Putamen (tissue), 1 donor: ENCODE measurements at regions not wholly inside any gene's neighbourhood (a gene's known extent, or its start where the extent isn't known, plus 50 kb on each side); places are given as distances from the start of the nearest gene placed in this dataset.

Experiments
- DNase-seq: peaks from one replicate; pipeline ENCODE4 v3.0.0-alpha.2; 2016; ENCODE audit warnings: low spot score

DNA sequence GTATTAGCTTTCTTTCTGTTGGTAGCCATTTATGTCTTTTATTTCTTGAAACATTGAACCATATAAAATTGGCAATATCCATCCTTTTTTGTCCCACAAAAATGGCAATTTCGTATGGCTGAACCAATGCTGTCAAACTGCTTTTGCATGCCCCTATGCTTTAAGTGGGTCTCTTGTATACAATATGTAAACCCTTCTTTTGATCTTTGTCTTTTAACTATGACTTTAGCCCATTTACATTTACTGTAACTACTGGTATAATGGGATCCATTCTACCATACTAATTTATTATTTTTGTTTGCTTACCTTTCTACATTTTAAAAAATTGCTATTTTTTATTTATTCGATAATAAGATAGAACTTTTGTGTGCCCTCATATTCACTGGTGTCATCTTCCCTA, 93.4 kb downstream of the TENT4A start:
- DNase-seq, result no peak

DNA sequence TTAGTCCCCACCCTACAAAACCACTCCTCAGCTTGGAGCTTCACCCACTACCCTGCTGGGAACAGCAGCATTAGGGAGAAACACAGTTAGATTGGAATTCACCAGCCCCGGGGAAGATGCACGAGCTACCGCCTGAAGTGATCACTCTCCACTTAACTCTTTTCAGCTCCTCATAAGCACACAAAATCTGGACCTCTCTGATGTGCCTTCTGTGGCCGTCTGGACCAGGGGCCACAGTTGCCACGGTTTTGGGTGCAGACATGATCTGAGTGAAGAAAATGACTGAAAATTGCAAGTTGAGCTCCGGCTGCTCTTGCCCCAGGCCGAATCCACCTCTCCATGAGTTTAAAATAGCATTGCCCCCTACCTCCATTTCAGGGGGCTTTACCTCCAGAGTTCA, 95.2 kb downstream of the TENT4A start:
- DNase-seq, result no peak

DNA sequence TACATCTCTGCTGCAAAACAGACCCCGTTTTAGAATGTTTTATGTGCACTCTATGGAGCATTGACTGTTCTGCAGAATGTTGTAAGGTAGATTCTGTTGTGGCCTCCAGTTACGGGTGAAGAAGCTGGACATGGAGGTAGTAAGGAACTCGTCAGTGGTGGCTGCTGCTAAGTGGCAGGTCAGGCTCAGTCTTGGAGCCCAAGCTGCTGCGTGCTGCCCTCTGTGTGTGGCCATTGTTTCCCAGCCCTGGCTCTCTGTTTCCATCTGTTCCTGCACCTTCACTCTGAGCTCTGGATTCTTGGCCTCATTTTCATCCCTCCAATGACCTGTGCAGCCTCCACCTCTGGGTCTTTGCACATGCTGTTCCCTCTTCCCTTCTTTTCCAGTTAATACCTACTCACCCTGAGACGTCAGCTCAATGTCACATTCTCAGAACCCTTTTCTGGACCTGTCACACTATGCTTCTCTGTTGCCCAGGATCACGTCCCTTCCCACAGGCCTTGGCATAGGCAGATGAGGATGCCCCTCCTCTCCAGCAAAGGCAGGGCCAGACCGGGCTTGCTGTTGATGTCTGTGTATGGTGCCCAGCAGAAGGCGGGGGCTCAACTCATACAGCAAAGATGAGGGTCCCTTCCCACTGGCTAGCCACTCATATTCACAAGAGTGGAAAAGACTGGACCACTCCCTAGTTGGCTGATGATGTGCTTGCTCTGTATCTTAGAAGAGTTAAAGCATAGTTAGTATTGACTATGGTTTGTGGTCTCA, 97.6 kb downstream of the TENT4A start:
- no peak for DNase-seq

DNA sequence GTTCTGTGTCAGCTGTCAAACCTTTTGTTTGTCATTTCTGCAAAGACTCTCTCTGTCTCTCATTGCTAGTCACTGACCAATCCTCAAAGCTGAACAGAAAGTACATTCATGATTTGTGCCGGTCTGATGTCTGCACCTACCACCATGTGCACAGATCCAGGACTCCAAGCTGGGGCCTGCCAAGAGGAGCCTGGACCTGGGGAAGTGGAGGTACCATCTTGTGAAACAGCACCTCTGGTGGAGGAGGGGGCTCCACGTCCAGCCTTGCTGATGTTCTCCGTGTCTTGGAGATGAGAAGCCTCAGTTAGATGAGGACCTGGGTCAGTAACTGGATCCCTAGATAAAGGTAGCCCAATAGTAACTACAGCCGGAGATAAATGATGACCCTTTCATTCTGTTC, 98.9 kb downstream of the TENT4A start:
- DNase-seq, result no peak

DNA sequence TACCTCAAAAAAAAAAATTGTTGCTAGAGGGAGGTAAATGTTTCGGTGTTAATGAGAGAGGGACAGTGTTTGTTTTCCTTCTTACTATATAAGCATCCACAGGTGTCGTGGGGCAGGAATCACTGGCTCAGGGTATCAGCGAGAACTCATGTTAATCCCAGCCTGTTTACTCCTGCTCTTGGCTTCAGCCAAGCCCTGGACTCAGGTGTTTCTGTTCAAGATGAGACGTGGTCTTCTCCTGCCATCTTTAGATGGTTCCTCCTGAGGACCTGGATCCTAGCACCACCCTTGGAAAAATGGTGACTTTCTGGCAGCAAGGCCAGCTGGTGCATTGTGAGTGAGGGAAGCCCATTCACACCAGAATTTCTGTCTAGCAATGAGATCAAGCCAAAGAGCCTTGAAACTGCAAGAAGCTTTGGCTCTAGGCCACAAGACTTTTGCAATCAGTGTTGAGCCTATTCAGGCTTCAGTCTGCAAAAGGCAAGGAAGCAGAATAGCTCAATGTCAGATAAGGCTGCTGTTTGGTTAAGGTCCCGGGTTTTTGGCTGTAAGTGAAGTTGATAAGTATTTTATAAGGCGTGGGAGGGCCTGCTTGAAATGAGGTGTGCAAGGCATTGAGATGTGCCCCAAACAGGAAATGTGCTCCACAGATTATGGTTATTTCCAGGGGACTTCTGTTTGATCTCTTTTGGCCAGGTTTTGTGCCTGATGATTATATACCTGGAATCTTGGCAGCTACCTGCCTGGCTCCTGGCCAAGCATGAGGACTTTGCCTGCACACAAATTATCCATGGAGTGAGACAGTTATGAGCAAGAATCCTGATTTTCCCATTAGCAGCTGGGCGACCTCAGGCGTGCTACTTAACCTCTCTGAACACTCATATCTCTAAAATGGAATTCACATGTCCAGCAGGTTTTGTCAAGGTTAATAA, 99.8 kb downstream of the TENT4A start:
- DNase-seq, result no peak

DNA sequence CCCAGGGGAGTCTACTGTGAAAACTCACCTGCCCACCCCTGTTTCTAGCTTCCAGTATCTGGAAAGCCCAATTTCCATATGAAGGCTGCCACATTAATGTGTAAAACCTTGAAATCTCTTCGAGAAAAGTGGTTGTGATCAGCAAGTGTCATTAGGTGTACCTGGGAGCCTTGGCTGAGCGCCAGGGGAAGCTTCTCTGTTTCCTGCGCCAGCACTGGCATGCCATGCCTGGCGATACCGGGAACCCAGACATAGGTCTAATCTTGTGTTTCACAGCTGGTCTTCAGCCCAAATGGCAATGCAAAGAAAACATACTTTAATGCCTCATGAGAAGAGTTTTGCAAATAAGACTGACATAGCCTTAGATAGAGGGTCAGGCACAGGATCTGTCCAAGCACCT, 101.6 kb downstream of the TENT4A start:
- DNase-seq, result no peak

DNA sequence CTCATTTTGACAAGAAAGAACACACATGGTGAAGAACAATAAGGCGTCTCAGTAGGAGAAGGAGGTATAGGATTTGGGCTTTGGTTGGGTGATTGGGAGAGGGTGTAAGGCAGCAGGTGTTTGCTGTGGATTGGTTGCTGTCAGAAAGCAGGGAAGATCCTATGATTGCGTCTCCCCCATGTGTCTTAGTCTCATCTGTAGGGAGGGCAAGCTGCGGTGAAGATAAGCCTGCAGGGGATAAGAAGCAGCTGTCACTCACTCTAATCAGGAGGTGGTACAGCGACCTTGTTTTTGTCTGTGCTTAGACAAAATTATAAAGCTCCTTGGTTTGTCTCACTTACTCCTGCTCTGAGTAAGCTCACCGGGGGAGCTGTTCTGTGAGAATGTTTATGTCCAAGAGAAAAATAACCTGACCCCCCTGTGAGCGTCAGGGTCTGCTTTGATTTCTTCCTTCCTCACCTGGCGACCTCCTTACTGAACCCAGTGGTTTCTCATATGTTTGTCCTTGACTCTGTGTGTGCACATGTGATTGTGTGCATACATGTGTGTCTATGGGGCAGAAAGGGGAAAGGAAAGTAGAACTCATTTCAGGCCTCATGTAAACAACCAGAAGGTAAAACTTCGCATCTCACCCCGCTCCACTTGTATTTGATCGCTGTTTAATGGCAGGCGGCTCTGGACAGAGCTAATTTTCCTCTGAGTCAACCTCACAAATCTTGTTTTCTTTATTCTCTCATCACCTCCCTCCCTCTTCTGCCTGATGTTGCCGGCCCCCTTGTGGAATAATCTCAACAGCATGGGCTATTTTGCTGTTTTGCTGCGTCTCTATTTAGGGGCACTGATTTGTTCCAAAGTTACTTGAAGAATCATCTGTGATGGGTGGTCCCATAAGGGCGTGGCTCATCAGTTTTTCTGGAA, 105.6 kb downstream of the TENT4A start:
- no peak for DNase-seq

DNA sequence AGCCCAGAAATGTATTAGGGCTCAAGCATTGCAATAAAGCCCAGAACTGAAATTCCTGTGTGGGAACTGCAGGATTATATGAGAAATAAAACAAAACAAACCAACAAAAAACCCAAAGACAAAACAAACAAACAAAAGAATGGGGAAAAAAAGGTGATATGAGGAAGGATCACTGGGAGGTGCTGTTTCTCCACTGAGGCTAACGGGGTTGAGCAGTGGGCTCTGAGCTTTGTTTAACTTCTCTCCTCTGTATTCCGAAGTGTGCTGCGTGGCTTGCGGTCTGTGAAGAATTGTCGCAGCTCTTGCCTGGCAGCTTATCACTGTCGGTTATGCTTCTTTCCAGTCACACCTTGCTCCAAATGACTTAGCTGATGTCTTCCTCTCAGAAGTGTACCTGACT, 106.3 kb downstream of the TENT4A start:
- DNase-seq, result no peak

DNA sequence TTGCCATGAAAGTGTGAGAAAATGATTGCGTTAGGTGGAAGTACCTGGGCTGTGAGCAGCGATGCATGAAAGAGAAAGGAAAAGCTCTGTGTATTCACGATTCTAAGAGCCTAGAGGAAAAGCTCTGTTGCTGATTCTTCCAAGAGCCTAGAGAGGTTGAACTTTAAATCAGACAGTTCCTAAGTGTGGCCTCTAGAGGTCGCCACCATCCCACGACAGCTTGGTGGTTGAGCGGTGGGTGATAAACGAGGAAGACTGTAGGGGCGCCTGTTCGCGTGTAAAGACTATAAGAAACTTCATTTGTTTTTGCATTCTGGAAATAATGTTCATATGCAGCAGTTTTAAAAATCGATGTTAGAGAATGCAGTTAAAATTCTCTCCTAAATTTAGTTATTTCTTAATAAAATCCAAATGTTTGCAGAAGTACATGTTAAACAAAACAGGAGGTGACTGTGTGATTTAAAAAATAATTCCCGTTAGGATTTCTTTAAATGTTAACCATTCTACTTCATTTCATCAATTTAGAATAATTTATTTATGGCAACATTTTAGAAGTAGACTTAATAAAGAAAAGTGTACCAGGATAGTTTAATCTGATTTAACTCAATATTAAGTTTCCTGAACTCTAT, 107.7 kb downstream of the TENT4A start:
- DNase-seq, result no peak

DNA sequence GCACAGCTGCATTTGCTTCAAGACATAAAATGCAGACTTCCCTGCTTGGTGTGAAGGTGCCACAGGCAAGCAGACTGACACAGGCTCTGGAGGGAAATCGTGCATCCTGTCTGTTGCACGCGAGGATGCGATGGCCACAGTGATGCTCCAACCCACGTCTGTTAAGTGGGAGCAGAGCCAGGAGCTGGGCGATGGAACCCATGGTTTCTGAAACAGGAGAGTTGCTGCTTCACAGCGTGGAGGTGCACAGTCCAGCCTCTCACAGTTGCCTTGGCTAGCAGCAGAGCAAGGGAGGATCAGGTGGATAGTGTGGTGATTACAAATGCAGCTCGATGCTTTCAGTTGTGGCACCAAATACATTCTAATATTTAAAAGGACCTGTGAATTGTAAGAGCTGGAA, 108.8 kb downstream of the TENT4A start:
- DNase-seq, result no peak

DNA sequence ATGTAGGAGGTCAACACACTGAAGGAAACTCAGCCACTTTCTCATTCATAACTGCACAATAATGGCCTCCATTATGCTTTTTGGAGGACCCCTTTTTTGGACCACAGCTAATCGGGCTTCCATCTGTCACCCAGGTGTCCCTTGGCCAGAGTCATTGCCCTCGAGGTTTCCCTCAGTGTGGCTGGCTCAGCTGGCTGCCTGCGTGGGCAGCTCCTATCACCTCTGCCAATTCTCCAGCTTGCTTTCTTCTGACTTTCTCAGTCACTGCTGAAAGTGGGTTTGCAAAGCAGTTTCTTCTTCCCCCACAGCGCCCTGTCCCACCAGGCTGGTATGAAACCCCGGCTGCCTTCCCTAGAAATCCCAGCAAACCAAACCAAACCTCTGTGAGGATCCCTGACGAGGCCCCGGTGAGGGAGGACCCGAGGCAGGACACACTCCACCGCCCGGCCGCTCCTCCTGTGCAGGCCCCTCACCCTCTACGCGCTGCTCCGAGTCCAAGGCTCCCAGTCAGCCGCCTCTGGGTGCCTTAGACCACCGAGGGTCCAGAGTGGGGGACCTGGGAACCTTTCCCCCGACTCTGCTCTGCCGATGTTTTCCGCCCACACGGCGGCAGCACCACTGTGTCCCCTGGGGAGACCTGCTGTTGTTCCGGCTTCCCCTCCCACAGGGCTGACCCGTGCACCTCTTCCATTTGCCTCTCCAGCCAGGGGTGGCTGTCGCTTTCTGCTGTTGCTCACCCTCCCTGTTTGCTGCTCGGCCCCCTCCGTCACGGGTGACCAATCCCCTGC, 109.5 kb downstream of the TENT4A start:
- DNase-seq, result no peak

DNA sequence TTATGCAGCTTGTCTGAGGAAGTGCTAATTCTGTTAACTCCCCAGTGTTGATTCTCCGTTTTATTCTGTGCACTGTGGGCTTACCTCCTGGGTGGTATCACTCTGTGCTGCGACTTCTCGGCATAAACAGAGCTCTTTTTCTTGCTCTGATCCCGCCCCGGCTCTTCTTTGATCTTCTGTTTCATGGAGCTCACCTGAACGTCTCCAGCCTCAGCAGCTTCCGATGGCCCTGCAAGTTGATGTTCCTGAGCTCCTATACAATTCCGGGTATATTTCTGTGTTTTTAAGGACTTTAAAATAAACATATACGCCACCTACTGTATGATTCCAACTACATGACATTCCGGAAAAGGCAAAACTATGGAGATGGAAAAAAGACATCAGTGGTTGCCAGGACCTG, 110.8 kb downstream of the TENT4A start:
- DNase-seq, result no peak

DNA sequence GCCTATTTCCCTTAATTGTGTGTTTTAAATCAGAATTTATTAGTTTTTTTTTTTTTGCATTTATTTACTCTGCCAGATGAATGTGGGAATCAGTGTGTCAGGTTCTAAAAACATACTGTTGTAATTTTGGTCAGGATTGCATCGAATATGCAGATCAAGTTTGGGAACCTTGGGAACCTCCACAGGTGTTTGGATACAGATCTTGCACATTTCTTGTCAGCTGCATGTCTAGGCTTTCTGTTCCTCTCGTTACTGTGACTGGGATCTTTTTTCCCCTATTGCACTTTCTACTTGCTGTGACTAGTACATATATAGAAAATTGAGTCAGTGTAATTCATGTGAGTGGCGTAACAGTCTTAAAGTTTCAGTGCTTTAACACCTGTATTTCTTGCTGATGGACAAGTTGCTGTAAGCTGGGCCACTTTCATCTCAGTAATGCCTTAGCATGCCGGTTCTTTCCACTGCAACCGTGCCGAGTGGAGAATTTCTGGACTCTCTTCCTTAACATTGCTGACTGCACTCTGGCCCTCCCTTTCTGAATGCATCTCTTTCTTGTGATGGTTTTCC, 112.5 kb downstream of the TENT4A start:
- no peak for DNase-seq

DNA sequence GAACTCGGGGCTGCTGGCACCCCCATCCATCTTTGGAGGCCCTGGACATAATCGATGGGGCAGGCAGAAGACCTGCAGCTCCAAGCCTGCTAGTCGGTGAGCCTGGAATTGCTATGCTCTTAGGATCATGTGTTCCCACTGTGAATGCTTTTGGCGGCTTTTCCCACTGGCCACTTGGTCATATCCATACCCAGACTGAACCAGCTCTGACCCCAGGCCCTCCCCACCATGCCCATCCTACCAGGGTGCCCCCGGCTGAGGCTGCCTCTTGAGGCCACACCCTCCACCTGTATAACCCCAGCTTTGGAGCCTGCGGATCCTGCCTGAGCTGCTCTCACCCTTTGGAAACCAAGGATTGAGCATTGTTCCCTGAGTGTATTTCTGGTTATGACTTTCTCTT, 113.5 kb downstream of the TENT4A start:
- DNase-seq, result no peak

DNA sequence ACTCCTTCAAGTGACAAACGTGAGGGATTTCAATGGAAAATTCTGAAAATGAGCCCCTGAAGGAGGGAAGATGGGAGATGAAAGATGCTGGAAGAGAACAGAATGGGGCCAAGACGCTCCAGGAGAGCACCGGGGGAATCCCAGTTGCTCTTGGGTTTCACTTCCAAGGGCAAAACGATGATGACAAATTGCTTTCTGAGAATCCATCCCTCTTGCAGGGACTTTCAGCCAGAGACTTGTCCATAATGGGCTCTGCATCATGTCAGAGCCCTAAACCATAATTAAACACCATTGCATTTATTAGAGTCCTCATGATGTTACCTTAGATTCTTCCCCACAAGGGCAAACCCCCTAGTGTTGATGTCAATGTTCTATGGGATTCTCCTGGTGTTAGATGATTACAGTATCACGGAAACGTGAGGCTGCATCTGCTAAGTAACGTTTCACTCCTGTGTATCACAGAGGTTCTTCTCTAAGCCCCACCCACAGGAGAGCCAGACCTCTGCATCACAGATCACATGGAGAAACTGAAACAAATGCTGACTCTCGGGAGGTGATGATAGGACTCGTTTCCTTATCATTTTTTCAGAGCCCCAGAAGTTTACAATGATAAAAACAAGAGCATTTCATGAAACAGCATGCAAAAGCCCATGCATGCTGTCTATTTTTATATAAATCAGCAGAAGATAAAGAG, 114.4 kb downstream of the TENT4A start:
- no peak for DNase-seq

DNA sequence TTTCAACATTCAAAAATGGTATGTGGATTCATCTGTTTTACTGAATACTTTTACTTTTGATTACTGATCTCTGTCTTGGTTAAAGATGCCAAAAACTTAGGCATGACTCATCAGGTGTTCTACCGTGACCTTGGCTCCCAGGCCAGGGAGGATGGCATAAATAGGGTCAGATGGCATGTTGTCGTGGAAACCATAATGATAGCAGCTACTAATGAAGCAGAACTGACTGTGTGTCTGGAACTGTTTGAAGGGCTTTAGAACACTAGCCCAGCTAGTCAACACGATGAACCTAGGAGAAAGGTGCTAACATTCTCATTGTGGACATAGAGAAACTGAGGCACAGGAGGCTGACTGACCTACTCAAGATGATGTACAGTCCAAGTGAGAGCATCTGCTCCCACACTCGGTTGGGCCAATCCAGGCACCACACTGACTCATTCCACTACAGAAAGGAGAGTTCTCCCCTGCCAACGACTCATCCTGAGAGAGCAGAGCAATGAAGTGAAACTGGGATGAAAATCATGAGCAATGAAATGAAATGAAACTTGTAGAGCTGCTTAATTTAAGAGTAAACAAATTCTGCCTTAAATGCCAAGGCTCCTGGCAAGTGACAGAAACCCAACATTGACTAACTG, 116.0 kb downstream of the TENT4A start:
- no peak for DNase-seq

DNA sequence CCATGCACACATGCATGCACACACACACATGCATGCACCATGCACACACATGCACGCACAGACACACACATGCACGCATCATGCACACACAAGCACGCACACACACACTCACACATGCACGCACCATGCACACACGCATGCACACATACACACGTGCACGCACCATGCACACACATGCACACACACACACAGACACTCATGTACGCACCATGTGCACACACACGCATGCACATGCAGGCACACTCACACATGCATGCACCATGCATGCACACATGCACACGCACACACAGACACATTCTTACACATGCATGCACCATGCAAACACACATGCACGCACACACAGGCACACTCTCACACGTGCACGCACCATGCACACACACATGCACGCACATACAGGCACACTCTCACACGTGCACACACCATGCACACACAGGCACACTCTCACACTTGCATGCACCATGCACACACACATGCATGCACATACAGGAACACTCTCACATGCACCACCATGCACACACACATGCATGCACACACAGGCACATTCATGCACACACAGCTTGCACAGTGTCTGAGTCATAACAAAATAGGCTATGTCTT, 117.5 kb downstream of the TENT4A start:
- no peak for DNase-seq

DNA sequence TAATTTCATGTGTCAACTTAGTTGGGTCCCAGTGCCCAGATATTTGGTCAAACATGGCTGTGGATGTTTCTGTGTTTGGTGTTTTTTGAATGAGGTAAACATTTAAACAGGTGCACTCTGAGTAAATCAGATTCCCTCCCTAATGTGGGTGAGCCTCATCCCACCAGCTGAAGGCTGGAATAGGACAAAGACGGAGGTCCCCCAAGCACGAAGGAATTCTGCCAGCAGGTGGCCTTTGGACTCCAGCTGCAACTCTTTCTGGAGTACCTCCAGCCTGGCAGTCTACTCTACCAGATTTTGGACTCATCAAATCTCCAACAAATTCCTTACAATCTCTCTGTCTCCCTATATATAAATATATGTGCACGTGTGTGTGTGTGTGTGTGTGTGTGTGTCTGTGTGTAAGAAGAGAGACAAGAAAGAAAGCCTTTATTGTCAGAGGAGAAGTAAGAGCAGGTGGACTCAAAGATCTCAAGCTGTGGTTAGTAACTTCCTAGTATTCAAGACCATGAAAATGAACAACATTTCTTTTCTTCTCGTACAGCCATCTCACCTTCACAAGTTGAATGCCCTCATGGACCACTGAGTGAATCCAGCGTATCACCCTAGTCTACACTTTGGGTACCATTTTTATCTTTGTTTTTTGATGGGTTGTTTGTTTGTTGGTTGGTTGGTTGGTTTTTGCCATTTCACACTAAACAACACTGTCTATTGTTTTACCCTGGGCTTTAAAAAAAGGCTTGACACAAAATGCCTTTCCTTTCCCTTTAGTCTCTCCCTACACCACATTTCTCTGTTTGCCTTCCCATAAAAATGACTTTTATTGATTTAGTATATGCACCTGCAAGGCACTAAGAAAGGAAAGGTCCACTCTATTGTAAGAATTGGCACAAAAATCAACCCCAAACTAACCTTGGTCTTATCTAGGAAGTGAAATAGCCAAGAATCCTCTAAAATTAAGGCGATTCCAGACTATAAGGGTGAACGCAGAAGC, 118.7 kb downstream of the TENT4A start:
- DNase-seq, result no peak
